ENCODE measurements at regions not wholly inside any gene's neighbourhood (a gene's known extent, or its start where the extent isn't known, plus 50 kb on each side); places are given as distances from the start of the nearest gene placed in this dataset.

GRCh38 chr1:168482106-168482505 is 61.7 kb downstream of the XCL2 start:
- Mint-ChIP-seq H3K36me3 (peaks cover 4% of the 10 kb centered on the region), H3K27ac (no peak overlapping the region), H3K9me3 (peaks cover 4 to 7% (median 6%) of the 10 kb centered on the region in 3 donors), H3K4me1 (peaks cover 71 to 87% (median 80%) of the 10 kb centered on the region in 3 donors), H3K4me3 (no peak overlapping the region), H3K27me3 (no peaks in the 10 kb centered on the region)
- H3K4me1 ChIP-seq (ENCODE audit: control insufficient read depth in 1 of 2, extremely low read depth in 1 of 2, insufficient read depth in 2 of 2, low read length in 2 of 2), result peaks cover 18 to 26% of the 10 kb centered on the region in 2 experiments
- H3K27me3 ChIP-seq (replicated peaks in 1 of 2; ENCODE audit: control insufficient read depth in 2 of 2, extremely low read depth in 1 of 2, insufficient read depth in 2 of 2, low read length in 1 of 2), result no peaks in the 10 kb centered on the region
- POLR2A ChIA-PET, result no interaction called here
- no peak overlapping the region for H3K27ac ChIP-seq (ENCODE audit: low read length)
- no peaks in the 10 kb centered on the region for H3K36me3 ChIP-seq (ENCODE audit: control insufficient read depth in 2 of 2, extremely low read depth in 1 of 2, insufficient read depth in 1 of 2, low read length in 1 of 2)
- CTCF ChIA-PET, result interaction anchor here in 1 of 2 donors (1.0 kb wide), 1 partner anchor 41 kb away, joined by 3 read pairs; no protein-coding TSS in a partner anchor
- no peak overlapping the region for H3K4me3 ChIP-seq (ENCODE audit: control insufficient read depth in 1 of 2, extremely low read depth in 1 of 2, low read length in 1 of 2)
- ATAC-seq (replicated peaks in 1 of 4) (no peak), DNase-seq (no peak)
- no peaks in the 10 kb centered on the region for H3K9me3 ChIP-seq

DNA sequence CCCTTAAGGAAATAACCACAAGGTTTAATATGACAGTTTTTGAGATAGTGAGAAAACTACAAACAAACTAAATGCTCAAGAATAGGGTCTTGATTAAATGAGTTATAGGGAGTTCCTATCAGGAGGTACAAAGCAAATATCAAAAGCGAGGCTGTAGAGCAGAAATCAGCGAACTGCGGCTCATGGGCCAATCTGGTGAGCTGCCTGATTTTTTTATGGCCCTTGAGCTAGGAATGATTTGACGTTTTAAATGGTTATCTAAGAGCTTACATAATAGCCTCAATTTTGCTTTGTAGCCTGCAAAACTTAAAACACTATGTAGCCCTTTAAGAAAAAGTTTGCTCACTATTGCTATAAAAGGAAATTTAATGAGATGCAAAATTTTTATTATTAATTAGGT is 62.2 kb downstream of the XCL2 start:
- Histone ChIP-seq H3K36me3 (ENCODE audit: control insufficient read depth in 2 of 2, extremely low read depth in 1 of 2, insufficient read depth in 1 of 2, low read length in 1 of 2) (no peaks in the 10 kb centered on the region), H3K27ac (ENCODE audit: low read length) (no peak overlapping the region), H3K9me3 (no peaks in the 10 kb centered on the region), H3K4me3 (ENCODE audit: control insufficient read depth in 1 of 2, extremely low read depth in 1 of 2, low read length in 1 of 2) (no peak overlapping the region), H3K27me3 (replicated peaks in 1 of 2; ENCODE audit: control insufficient read depth in 2 of 2, extremely low read depth in 1 of 2, insufficient read depth in 2 of 2, low read length in 1 of 2) (no peaks in the 10 kb centered on the region), H3K4me1 (ENCODE audit: control insufficient read depth in 1 of 2, extremely low read depth in 1 of 2, insufficient read depth in 2 of 2, low read length in 2 of 2) (peaks cover 21 to 29% of the 10 kb centered on the region in 2 experiments)
- H3K27ac Mint-ChIP-seq, result no peak overlapping the region
- 86% methylated on average over 1 of the region's 4 CpGs for whole genome bisulfite sequencing (ENCODE audit: insufficient coverage)
- H3K27me3 Mint-ChIP-seq, result no peaks in the 10 kb centered on the region
- peaks cover 4% of the 10 kb centered on the region for H3K36me3 Mint-ChIP-seq
- peaks cover 4 to 7% (median 6%) of the 10 kb centered on the region in 3 donors for H3K9me3 Mint-ChIP-seq
- H3K4me1 Mint-ChIP-seq, result peaks cover 74 to 89% (median 84%) of the 10 kb centered on the region in 3 donors
- POLR2A ChIA-PET, result no interaction called here
- ATAC-seq (replicated peaks in 1 of 4), result no peak
- DNase-seq, result no peak
- H3K4me3 Mint-ChIP-seq, result no peak overlapping the region
- CTCF ChIA-PET, result no interaction called here

- Mint-ChIP-seq H3K27ac (peak overlapping the region; percentile 24 to 61), H3K4me1 (peaks cover 76 to 87% (median 82%) of the 10 kb centered on the region in 3 donors), H3K36me3 (no peaks in the 10 kb centered on the region), H3K27me3 (no peaks in the 10 kb centered on the region), H3K4me3 (no peak overlapping the region), H3K9me3 (peaks cover 0 to 7% (median under 1%) of the 10 kb centered on the region in 3 donors)
- CTCF ChIA-PET, result no interaction called here
- H3K9me3 ChIP-seq, result no peaks in the 10 kb centered on the region
- H3K4me1 ChIP-seq (ENCODE audit: control insufficient read depth in 1 of 2, extremely low read depth in 1 of 2, insufficient read depth in 2 of 2, low read length in 2 of 2), result peaks cover 21 to 29% of the 10 kb centered on the region in 2 experiments
- H3K36me3 ChIP-seq (ENCODE audit: control insufficient read depth in 2 of 2, extremely low read depth in 1 of 2, insufficient read depth in 1 of 2, low read length in 1 of 2), result no peaks in the 10 kb centered on the region
- WGBS (ENCODE audit: insufficient coverage), result 100% methylated on average over 2 of the region's 2 CpGs
- H3K27me3 ChIP-seq (replicated peaks in 1 of 2; ENCODE audit: control insufficient read depth in 2 of 2, extremely low read depth in 1 of 2, insufficient read depth in 2 of 2, low read length in 1 of 2), result no peaks in the 10 kb centered on the region
- ATAC-seq (replicated peaks in 1 of 4) (no peak), DNase-seq (no peak)
- POLR2A ChIA-PET, result no interaction called here
- H3K27ac ChIP-seq (ENCODE audit: low read length), result no peak overlapping the region
- no peak overlapping the region for H3K4me3 ChIP-seq (ENCODE audit: control insufficient read depth in 1 of 2, extremely low read depth in 1 of 2, low read length in 1 of 2)
Measured at GRCh38 chr1:168480997-168481396, 62.8 kb downstream of the XCL2 start.

GRCh38 chr1:168477792-168478191 is 66.0 kb downstream of the XCL2 start:
- Histone ChIP-seq H3K36me3 (ENCODE audit: control insufficient read depth in 2 of 2, extremely low read depth in 1 of 2, insufficient read depth in 1 of 2, low read length in 1 of 2) (no peaks in the 10 kb centered on the region), H3K27me3 (replicated peaks in 1 of 2; ENCODE audit: control insufficient read depth in 2 of 2, extremely low read depth in 1 of 2, insufficient read depth in 2 of 2, low read length in 1 of 2) (no peaks in the 10 kb centered on the region), H3K4me1 (ENCODE audit: control insufficient read depth in 1 of 2, extremely low read depth in 1 of 2, insufficient read depth in 2 of 2, low read length in 2 of 2) (peaks cover 10 to 15% of the 10 kb centered on the region in 2 experiments), H3K4me3 (ENCODE audit: control insufficient read depth in 1 of 2, extremely low read depth in 1 of 2, low read length in 1 of 2) (no peak overlapping the region), H3K9me3 (no peaks in the 10 kb centered on the region), H3K27ac (ENCODE audit: low read length) (no peak overlapping the region)
- POLR2A ChIA-PET, result interaction anchor here in 1 of 2 donors (0.6 kb wide), 1 partner anchor 90 kb away, joined by 3 read pairs; no protein-coding TSS in a partner anchor
- Mint-ChIP-seq H3K4me1 (peaks cover 44 to 66% (median 60%) of the 10 kb centered on the region in 3 donors), H3K4me3 (peak overlapping the region in 1 of 3 donors; percentile 3), H3K9me3 (peaks cover under 1 to 9% (median 7%) of the 10 kb centered on the region in 3 donors), H3K27me3 (no peaks in the 10 kb centered on the region), H3K27ac (peak overlapping the region; percentile 15 to 56), H3K36me3 (peaks cover 10% of the 10 kb centered on the region)
- DNase-seq, result no peak
- CTCF ChIA-PET, result interaction anchor here in 1 of 2 donors (1.3 kb wide), 1 partner anchor 10 kb away, joined by 3 read pairs; no protein-coding TSS in a partner anchor
- ATAC-seq (replicated peaks in 1 of 4), result no peak

DNA sequence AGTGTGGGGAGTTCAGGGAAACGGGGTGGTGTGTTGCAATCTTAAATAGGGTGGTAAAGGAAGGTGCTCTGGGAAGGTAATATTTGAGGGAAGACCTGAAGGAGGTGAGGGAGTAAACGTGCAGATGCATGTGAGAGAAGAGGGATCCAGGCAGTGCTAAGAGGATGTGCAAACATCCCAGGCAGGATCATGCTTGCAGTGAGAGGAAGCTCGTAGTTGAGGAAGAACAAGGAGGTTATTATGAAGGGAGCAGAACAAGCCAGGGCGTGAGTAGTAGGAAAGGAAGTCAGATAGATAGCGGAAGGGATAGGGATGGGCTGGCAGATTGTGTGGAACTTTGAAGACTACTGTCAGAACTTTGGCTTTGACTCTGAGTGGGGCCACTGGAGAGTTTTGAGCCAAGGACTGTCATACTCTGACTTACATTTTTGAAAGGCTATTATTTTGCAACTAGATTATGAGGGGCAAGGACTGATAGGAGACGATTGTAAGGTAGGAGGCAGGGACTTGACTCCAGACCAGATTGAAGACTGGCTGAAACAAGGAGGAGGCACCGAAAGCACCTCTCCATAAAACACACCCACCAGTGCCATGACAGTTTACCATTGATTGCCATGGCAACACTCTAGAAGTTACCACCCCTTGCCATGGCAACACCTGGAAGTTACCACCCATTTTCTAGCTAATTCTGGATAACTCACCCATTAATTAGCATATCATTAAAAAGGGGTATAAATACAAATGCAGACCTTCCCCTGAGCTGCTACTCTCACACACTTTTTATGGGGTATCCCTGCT is 67.0 kb downstream of the XCL2 start:
- H3K9me3 Mint-ChIP-seq, result peaks cover 2 to 9% (median 3%) of the 10 kb centered on the region in 3 donors
- H3K27ac Mint-ChIP-seq, result no peak overlapping the region
- DNase-seq (no peak), ATAC-seq (replicated peaks in 1 of 4) (peak in 1 of 4 experiments; percentile 23)
- peaks cover 10% of the 10 kb centered on the region for H3K36me3 Mint-ChIP-seq
- POLR2A ChIA-PET, result interaction anchor here (0.7 kb wide), 2 partner anchors 27 to 106 kb away, joined by 4 read pairs; no protein-coding TSS in a partner anchor
- H3K4me1 Mint-ChIP-seq, result peaks cover 46 to 58% (median 54%) of the 10 kb centered on the region in 3 donors
- H3K4me3 Mint-ChIP-seq, result no peak overlapping the region
- WGBS (ENCODE audit: insufficient coverage), result 96% methylated on average over 6 of the region's 7 CpGs
- Histone ChIP-seq H3K4me3 (ENCODE audit: control insufficient read depth in 1 of 2, extremely low read depth in 1 of 2, low read length in 1 of 2) (no peak overlapping the region), H3K4me1 (ENCODE audit: control insufficient read depth in 1 of 2, extremely low read depth in 1 of 2, insufficient read depth in 2 of 2, low read length in 2 of 2) (peaks cover 10 to 15% of the 10 kb centered on the region in 2 experiments), H3K9me3 (no peaks in the 10 kb centered on the region), H3K27me3 (replicated peaks in 1 of 2; ENCODE audit: control insufficient read depth in 2 of 2, extremely low read depth in 1 of 2, insufficient read depth in 2 of 2, low read length in 1 of 2) (no peaks in the 10 kb centered on the region), H3K36me3 (ENCODE audit: control insufficient read depth in 2 of 2, extremely low read depth in 1 of 2, insufficient read depth in 1 of 2, low read length in 1 of 2) (no peaks in the 10 kb centered on the region), H3K27ac (ENCODE audit: low read length) (no peak overlapping the region)
- CTCF ChIA-PET, result interaction anchor here in 1 of 2 donors (0.6 to 1.0 kb wide), 2 partner anchors 9 to 1235 kb away, joined by 3 read pairs; no protein-coding TSS in a partner anchor
- H3K27me3 Mint-ChIP-seq, result no peaks in the 10 kb centered on the region

- H3K4me1 ChIP-seq (ENCODE audit: control insufficient read depth in 1 of 2, extremely low read depth in 1 of 2, insufficient read depth in 2 of 2, low read length in 2 of 2), result peaks cover 11 to 14% of the 10 kb centered on the region in 2 experiments
- Mint-ChIP-seq H3K4me3 (no peak overlapping the region), H3K4me1 (peaks cover 48 to 56% (median 53%) of the 10 kb centered on the region in 3 donors), H3K27me3 (no peaks in the 10 kb centered on the region), H3K36me3 (peaks cover 10% of the 10 kb centered on the region), H3K27ac (no peak overlapping the region), H3K9me3 (peaks cover 0 to 9% (median 2%) of the 10 kb centered on the region in 3 donors)
- DNase-seq (no peak), ATAC-seq (replicated peaks in 1 of 4) (no peak)
- CTCF ChIA-PET, result no interaction called here
- H3K27me3 ChIP-seq (replicated peaks in 1 of 2; ENCODE audit: control insufficient read depth in 2 of 2, extremely low read depth in 1 of 2, insufficient read depth in 2 of 2, low read length in 1 of 2), result no peaks in the 10 kb centered on the region
- POLR2A ChIA-PET, result no interaction called here
- H3K4me3 ChIP-seq (ENCODE audit: control insufficient read depth in 1 of 2, extremely low read depth in 1 of 2, low read length in 1 of 2), result no peak overlapping the region
- WGBS (ENCODE audit: insufficient coverage), result no CpG with 5 or more reads among the region's 1 CpG
- H3K36me3 ChIP-seq (ENCODE audit: control insufficient read depth in 2 of 2, extremely low read depth in 1 of 2, insufficient read depth in 1 of 2, low read length in 1 of 2), result no peaks in the 10 kb centered on the region
- no peak overlapping the region for H3K27ac ChIP-seq (ENCODE audit: low read length)
- no peaks in the 10 kb centered on the region for H3K9me3 ChIP-seq
Measured at GRCh38 chr1:168474322-168474721, 69.5 kb downstream of the XCL2 start.

Data from T-cell (primary cell).